ENCODE measurements at regions not wholly inside any gene's neighbourhood (a gene's known extent, or its start where the extent isn't known, plus 50 kb on each side); places are given as distances from the start of the nearest gene placed in this dataset.

GRCh38 chr1:222096883-222097282 lies 355.0 kb upstream of the DUSP10 start:
- no peaks in the 10 kb centered on the region for H3K79me2 ChIP-seq (ENCODE audit: insufficient read depth, low read length)
- H2BK120ac ChIP-seq (ENCODE audit: low read depth, low read length, poor library complexity, severe bottlenecking), result no peak overlapping the region
- WGBS (ENCODE audit: extremely low coverage, insufficient read length, low lambda C conversion rate), result no CpG with 5 or more reads among the region's 4 CpGs
- H3K4me3 Mint-ChIP-seq, result no peak overlapping the region
- no peak overlapping the region for H3K56ac ChIP-seq (ENCODE audit: insufficient read length, low read depth, low read length)
- no peak overlapping the region for H3K4ac ChIP-seq (ENCODE audit: low read depth, low read length)
- no peak overlapping the region for H3K27ac Mint-ChIP-seq
- no peak overlapping the region for H3K9ac ChIP-seq (ENCODE audit: extremely low read depth, insufficient read length, low read length)
- H3K4me2 ChIP-seq (ENCODE audit: insufficient read depth, insufficient read length, low read length), result no peak overlapping the region
- no peak overlapping the region for H2BK20ac ChIP-seq (ENCODE audit: low read depth, low read length, poor library complexity, severe bottlenecking)
- no peaks in the 10 kb centered on the region for H4K20me1 ChIP-seq (ENCODE audit: control insufficient read depth, insufficient read depth, insufficient read length)
- H2AFZ ChIP-seq (ENCODE audit: low read length), result no peak overlapping the region
- no peak for DNase-seq
- H2BK5ac ChIP-seq (ENCODE audit: insufficient read length, low read length), result no peak overlapping the region
- peaks cover 0 to 11% of the 10 kb centered on the region in 2 experiments; a peak in 3 of 4 replicates for H3K4me1 Mint-ChIP-seq
- H2BK12ac ChIP-seq (ENCODE audit: insufficient read length, low read depth, low read length), result no peak overlapping the region
- no peak overlapping the region for H3K27ac ChIP-seq (ENCODE audit: insufficient read length, low read depth, low read length)
- no peak overlapping the region for H4K8ac ChIP-seq (replicated peaks; ENCODE audit: insufficient read length, low read depth, low read length)
- H3K27me3 ChIP-seq (ENCODE audit: insufficient read depth, low read length), result no peaks in the 10 kb centered on the region
- H3T11ph ChIP-seq (ENCODE audit: low read length), result no peak overlapping the region
- no peaks in the 10 kb centered on the region for H3K9me3 Mint-ChIP-seq
- H3K4me1 ChIP-seq (ENCODE audit: insufficient read depth, low read length), result peaks cover 9% of the 10 kb centered on the region; the same call in 1 of the 2 replicates
- no peak overlapping the region for H2BK15ac ChIP-seq (ENCODE audit: low read depth, low read length)
- no peaks in the 10 kb centered on the region for H3K36me3 Mint-ChIP-seq (ENCODE audit: insufficient read depth in 1 of 3, low read depth in 3 of 3)
- no peak overlapping the region for H4K5ac ChIP-seq (ENCODE audit: insufficient read length, low read depth, low read length)
- no peak overlapping the region for H4K91ac ChIP-seq (ENCODE audit: insufficient read length, low read depth, low read length)
- no peak overlapping the region for H2AK5ac ChIP-seq (ENCODE audit: insufficient read length, low read length)
- no peaks in the 10 kb centered on the region for H3K79me1 ChIP-seq (ENCODE audit: insufficient read depth, low read depth, low read length, poor library complexity, severe bottlenecking)
- TF ChIP-seq CTCF (conservative IDR thresholded peaks at IDR 0.05), result no peak
- no peaks in the 10 kb centered on the region for H3K9me3 ChIP-seq (ENCODE audit: control insufficient read depth, low read depth, low read length)
- H3K14ac ChIP-seq (ENCODE audit: insufficient read depth, low read length), result no peak overlapping the region
- H3K27me3 Mint-ChIP-seq (ENCODE audit: low read depth), result no peaks in the 10 kb centered on the region
- no peaks in the 10 kb centered on the region for H3K23me2 ChIP-seq (ENCODE audit: insufficient read length, low read depth, low read length, poor library complexity, severe bottlenecking)
- no peak overlapping the region for H3K18ac ChIP-seq (ENCODE audit: insufficient read length, low read depth, low read length)
- H3K23ac ChIP-seq (ENCODE audit: insufficient read length, low read depth, low read length), result no peak overlapping the region
